Calu3 (cell line): ENCODE measurements at regions not wholly inside any gene's neighbourhood (a gene's known extent, or its start where the extent isn't known, plus 50 kb on each side); places are given as distances from the start of the nearest gene placed in this dataset.

ENCODE experiments used
- BruUV-seq: library from RNA; stranded (reverse); fragments of 400-500 nt; replicated peaks from 2 replicates; lab custom pipeline; 2021; lab: Mats Ljungman, UMichigan
- CTCF ChIA-PET: fragments of 300-600 bp; sonication (Branson Sonifier 250); formaldehyde crosslinking; loops from one replicate; lab custom pipeline; 2022; ENCODE audit warnings: antibody characterized with exemption; lab: Charles Lee
- DNase-seq: peaks from one replicate; pipeline ENCODE4 v3.0.0; 2022
- H3K27ac Mint-ChIP-seq: one replicate; pipeline ENCODE4 v1.8.0; 2022; ENCODE audit warnings: mixed read lengths; ENCODE audit not compliant: unreplicated experiment
- H3K27me3 Mint-ChIP-seq: one replicate; pipeline ENCODE4 v1.8.0; 2022; ENCODE audit warnings: mixed read lengths; ENCODE audit not compliant: unreplicated experiment
- H3K36me3 Mint-ChIP-seq: one replicate; pipeline ENCODE4 v1.8.0; 2022; ENCODE audit warnings: mild to moderate bottlenecking, moderate library complexity, mixed read lengths; ENCODE audit not compliant: insufficient read depth, unreplicated experiment
- H3K4me1 Mint-ChIP-seq: one replicate; pipeline ENCODE4 v1.8.0; 2022; ENCODE audit warnings: mild to moderate bottlenecking, low read depth, mixed read lengths; ENCODE audit not compliant: unreplicated experiment
- H3K4me3 Mint-ChIP-seq: one replicate; pipeline ENCODE4 v1.8.0; 2022; ENCODE audit warnings: mild to moderate bottlenecking, low read depth, moderate library complexity, mixed read lengths; ENCODE audit not compliant: unreplicated experiment
- H3K9me3 Mint-ChIP-seq: one replicate; pipeline ENCODE4 v1.8.0; 2022; ENCODE audit warnings: low read depth, mixed read lengths; ENCODE audit not compliant: unreplicated experiment
- CTCF ChIP-seq: fragments of 200-600 bp; IDR thresholded peaks from one replicate; pipeline ENCODE4 v1.8.0; 2022; ENCODE audit warnings: antibody characterized with exemption; ENCODE audit not compliant: unreplicated experiment
- intact Hi-C: fragments of 100-400 bp; cut with micrococcal nuclease; formaldehyde crosslinking; loops from one replicate; pipeline ENCODE4 v1.10.0; 2022; ENCODE audit not compliant: unreplicated experiment

GRCh38 chr15:25175789-25176615, 221.2 kb downstream of the SNRPN start:
- no peaks in the 10 kb centered on the region for H3K36me3 Mint-ChIP-seq
- CTCF ChIA-PET, result no interaction called here
- no TSS peak for BruUV-seq
- intact Hi-C loops, result no loop called here
- H3K4me1 Mint-ChIP-seq, result no peaks in the 10 kb centered on the region
- H3K4me3 Mint-ChIP-seq, result no peak overlapping the region
- no peaks in the 10 kb centered on the region for H3K27me3 Mint-ChIP-seq
- no peaks in the 10 kb centered on the region for H3K9me3 Mint-ChIP-seq
- no peak overlapping the region for H3K27ac Mint-ChIP-seq
- DNase-seq, result no peak
- TF ChIP-seq CTCF, result no peak

GRCh38 chr15:25176616-25176923, 221.8 kb downstream of the SNRPN start:
- no peak for DNase-seq
- H3K9me3 Mint-ChIP-seq, result no peaks in the 10 kb centered on the region
- H3K36me3 Mint-ChIP-seq, result no peaks in the 10 kb centered on the region
- H3K27me3 Mint-ChIP-seq, result no peaks in the 10 kb centered on the region
- no peak overlapping the region for H3K4me3 Mint-ChIP-seq
- CTCF ChIA-PET, result no interaction called here
- TF ChIP-seq CTCF, result no peak
- no peaks in the 10 kb centered on the region for H3K4me1 Mint-ChIP-seq
- no TSS peak for BruUV-seq
- no peak overlapping the region for H3K27ac Mint-ChIP-seq
- intact Hi-C loops, result no loop called here

GRCh38 chr15:25176991-25177954, 222.5 kb downstream of the SNRPN start:
- CTCF ChIA-PET, result no interaction called here
- no peak overlapping the region for H3K4me3 Mint-ChIP-seq
- no peaks in the 10 kb centered on the region for H3K36me3 Mint-ChIP-seq
- no peaks in the 10 kb centered on the region for H3K4me1 Mint-ChIP-seq
- no TSS peak for BruUV-seq
- no peaks in the 10 kb centered on the region for H3K27me3 Mint-ChIP-seq
- no peak overlapping the region for H3K27ac Mint-ChIP-seq
- TF ChIP-seq CTCF, result no peak
- no peaks in the 10 kb centered on the region for H3K9me3 Mint-ChIP-seq
- DNase-seq, result no peak
- intact Hi-C loops, result no loop called here

- intact Hi-C loops, result no loop called here
- Mint-ChIP-seq H3K4me1 (no peaks in the 10 kb centered on the region), H3K4me3 (no peak overlapping the region), H3K9me3 (no peaks in the 10 kb centered on the region), H3K27me3 (no peaks in the 10 kb centered on the region), H3K27ac (no peak overlapping the region), H3K36me3 (no peaks in the 10 kb centered on the region)
- no peak for TF ChIP-seq CTCF
- DNase-seq, result no peak
- BruUV-seq, result no TSS peak
- CTCF ChIA-PET, result no interaction called here
Measured at GRCh38 chr15:25177955-25178801, 223.4 kb downstream of the SNRPN start.
